Peyer's patch (tissue), 4 donors: ENCODE measurements at regions not wholly inside any gene's neighbourhood (a gene's known extent, or its start where the extent isn't known, plus 50 kb on each side); places are given as distances from the start of the nearest gene placed in this dataset.

Source experiments
- CTCF ChIP-seq, 6 experiments: fragments of 450-650 bp in 4 of 6; fragments of 200-600 bp in 2 of 6; sonication (generic) in 1 of 6; IDR thresholded peaks; one replicate each; pipeline ENCODE4 v1.5.1; 2017 to 2019; ENCODE audit warnings: antibody characterized with exemption in 6 of 6, mild to moderate bottlenecking in 3 of 6, moderate library complexity in 1 of 6
- POLR2A ChIP-seq, 2 donors: fragments of 450-650 bp; IDR thresholded peaks; one replicate each; pipeline ENCODE4 v1.5.1; 2017; ENCODE audit warnings: antibody characterized with exemption in 2 of 2, mild to moderate bottlenecking in 2 of 2, moderate library complexity in 2 of 2

- no peak for TF ChIP-seq POLR2A (IDR thresholded peaks at IDR 0.05)
- no peak for TF ChIP-seq CTCF (IDR thresholded peaks at IDR 0.05)
Measured at GRCh38 chr1:187383366-187383765, 554.6 kb downstream of the PLA2G4A start.
